HG03175 (cell line): ENCODE measurements at regions not wholly inside any gene's neighbourhood (a gene's known extent, or its start where the extent isn't known, plus 50 kb on each side); places are given as distances from the start of the nearest gene placed in this dataset.
"Not testable (repeated sequence)": the region's sequence is repeated elsewhere in the genome, so short reads cannot be mapped to it uniquely, and the experiment has no call there.

Experiments
- ATAC-seq: cut with Tn5 transposase; IDR thresholded peaks from one replicate; pipeline ENCODE4 v1.9.1; 2021; ENCODE audit warnings: mild to moderate bottlenecking, moderate library complexity; ENCODE audit not compliant: unreplicated experiment

DNA sequence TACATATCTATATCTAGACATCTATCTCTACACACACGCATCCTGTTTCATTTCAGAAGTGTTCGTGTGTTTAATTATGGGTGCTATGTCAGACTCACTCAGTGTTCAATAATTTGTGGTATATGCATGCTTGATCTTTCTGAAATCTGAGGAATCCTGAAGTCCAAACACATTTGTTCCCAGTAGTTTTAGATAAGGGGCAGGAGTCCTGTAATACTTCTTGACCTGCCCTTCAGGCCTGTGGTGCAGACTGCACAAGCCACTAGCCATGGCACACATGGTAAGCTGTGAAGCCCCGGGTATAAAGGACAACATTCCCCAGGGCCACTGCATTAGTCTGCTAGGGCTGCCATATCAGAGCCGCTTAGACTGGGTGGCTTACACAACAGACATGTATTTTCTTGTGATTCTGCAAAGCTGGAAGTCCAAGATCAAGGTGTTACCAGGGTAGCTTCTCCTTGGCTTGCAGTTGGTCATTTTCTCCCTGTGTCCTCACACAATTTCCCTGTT is 267.2 kb downstream of the RHOU start:
- ATAC-seq = no peak

DNA sequence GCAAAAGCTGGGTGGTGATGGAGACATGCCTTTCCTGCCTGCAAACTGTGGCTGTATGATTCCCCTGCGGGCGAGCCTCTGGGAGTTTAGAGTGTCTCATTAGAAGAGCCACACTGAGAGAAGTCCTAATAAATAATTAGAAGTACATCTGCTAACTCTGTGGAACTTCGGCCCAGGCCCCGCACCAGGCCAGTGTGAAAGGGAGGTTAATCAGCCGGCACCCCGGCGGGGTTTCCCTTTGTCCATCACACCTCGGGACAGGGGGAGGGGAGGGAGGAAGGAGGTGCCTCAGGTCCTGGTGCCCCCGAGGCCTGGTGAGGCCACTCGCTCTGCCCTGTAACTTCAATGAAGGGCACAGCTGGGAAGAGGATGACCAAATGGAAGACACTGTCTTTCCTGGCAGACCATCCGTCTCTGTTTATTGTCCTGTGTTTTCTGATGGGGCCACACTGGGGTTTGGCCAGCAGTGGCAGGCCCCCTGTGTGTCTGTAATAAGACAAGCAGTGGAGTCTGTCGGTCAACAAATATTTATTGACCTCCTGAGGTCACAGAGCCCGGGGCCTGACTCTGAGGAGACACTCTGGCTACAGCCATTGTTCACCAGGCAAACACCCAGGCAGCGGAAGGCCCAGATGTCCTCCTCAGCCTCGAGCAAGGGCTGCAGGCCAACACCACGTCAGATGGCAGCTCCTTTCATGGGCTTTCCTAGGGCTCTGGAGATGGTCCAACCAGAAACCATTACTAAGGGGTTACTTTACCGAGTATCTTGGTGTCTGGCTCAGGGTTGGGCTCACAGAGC is 267.5 kb upstream of the RAB4A start:
- no peak for ATAC-seq

DNA sequence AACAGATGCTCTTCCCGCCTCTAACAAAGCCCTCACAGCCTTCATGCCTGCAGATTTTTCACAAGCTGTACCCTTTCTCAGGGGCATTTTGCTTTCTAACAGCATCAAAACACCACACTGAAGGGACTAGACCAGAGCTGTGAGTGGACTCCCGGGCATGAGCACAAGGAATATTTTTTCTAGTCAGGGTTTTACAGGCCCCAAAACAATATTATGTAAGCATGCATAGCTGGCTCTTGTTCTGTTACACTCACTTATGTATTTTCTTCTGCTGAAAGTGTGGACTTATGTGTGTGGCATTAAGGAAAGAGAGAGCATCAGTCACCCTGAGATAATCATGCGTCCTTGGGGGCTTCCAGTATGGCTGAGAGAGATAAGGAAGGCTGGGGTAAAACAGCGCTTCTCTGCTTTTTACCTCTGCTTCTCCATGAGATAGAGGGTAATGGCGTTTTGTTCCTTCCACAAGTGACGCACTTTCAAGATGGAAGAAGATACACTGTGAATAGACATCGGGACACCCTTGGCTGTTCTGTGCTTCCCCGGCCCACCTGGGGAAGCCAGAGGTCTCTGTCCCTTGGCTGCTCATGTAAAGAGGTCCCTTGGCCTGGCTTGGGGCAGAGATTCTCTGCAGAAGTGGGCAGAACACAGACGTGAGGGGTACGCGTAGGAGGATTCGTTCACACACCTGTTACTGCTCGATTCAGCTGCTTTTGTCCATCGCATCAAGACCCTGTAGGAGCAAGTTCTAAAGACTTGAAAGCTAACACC is 266.7 kb upstream of the RAB4A start:
- ATAC-seq = no peak

DNA sequence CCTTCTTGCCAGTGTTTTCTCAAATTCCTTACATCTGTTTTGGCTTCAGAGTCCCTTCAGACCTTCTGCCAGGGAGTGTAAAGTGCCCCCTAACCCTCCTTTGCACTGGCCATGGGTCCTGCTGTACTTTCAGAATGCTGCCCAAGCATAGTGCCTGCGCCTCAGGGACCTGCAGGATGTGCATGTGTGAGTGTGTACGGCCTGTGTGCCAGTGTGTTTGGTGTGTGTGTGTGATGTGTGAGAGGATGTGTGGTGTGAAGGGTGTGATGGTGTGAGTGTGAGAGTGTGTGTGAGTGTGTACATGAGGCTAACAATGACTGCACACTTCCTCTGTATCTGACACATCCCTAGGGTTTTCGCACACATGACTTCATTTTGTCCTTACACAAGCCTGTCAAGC is 265.8 kb upstream of the RAB4A start:
- ATAC-seq = no peak

DNA sequence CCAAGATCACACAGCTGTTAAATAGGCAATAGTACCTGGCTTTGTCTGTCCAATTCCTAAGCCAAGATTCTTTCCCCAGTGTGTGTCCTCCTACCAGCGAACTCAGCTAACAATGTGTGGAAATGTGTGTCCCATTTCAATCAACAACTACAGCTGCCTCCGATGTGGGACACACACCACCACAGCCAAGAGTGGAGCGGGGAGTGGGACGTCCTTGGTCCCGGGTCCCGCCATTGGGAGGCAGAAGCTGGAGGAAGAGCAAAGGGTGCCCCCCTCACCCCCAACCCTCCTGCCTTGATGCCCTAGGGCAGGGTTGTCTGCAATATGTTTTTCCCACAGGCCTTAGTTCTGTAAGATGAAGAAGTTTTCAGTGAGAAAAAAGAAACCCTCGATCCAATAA is 265.4 kb upstream of the RAB4A start:
- ATAC-seq = no peak

DNA sequence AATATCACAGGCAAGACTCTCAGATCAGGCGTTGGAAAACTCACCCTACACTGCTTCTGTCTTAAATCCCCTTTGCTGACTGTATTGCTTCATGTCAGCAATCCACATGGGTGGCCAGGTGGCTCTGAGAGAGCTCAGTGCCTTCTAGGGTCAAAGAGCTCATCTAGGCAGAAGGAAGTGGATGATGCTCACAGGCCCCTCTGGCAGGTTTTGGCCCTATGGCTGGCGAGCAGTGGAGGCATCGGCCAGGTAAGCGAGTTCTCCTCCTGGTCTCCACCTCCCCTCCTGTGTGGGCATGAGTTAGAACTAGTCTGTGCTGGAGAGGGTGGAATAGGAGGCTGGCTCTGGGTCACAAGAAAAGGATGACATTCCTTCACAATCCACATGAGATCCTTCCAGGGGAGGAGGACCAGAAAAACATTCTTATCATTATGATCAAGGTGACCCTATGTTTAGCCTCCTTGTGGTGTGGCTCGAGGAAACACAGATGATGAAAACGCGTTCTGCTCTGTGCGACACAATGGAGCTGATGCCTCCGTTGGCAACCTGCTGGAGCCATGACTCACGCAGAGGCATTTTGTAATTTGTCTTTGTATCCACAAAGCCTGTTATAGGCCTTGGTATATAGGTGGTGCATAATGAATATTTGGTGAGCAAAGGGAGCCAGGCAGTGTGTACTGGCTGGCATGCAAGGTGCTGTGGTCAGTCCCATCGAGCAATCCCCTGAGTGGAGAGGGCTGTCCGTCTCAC is 264.6 kb upstream of the RAB4A start:
- ATAC-seq = no peak

DNA sequence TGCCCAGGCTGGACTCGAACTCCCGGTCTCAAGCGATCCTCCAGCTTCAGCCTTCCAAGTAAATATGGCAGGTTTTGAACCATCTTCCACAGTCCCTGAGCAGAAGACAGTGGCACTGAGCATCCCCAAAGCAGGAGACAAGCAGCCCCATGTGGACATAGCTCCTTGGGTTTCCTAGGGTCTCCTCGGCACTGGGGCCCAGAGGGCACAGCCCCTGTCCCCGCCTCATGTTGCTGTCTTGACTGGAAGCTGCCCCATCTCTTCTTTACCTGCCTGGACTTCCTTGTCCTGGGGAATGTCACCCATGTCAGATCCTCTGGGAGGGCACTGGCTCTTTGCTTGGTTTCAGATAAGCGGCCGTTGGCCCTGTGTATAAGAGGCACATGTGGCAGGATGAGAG is 263.7 kb upstream of the RAB4A start:
- ATAC-seq = no peak

DNA sequence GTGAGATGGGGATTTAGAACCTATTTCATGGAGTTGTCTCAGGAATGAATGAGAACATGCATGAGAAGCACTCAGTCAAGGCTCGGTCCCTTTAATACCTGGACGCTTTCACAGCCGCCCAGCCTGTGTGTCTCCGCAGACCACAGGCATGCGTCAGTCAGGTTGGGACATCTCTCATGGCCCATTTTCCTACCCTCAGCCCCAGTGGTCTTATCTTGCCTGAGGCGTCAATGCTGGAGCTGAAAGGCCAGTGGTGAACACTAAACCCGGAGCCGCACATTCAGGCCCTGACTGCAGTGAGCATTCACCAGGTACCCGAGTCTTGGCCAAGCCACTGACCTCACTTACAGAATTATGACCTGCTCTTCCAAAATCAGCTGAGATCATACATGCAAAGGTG is 263.2 kb upstream of the RAB4A start:
- ATAC-seq = no peak

DNA sequence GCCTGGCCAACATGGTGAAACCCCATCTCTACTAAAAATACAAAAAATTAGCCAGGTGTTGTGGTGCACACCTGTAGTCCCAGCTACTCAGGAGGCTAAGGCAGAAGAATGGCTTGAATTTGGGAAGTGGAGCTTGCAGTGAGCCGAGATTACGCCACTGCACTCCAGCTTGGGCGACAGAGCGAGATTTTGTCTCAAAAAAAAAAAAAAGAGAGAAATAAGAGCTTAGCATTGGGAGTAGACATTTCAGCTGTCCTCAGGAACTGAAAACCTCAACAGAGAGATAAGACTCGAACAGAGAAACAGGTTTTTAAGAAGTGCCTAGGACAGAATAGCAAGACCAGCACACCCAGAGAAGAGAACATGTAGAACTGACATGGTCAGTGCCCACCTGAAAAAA is 262.6 kb upstream of the RAB4A start:
- not testable (repeated sequence) for ATAC-seq

DNA sequence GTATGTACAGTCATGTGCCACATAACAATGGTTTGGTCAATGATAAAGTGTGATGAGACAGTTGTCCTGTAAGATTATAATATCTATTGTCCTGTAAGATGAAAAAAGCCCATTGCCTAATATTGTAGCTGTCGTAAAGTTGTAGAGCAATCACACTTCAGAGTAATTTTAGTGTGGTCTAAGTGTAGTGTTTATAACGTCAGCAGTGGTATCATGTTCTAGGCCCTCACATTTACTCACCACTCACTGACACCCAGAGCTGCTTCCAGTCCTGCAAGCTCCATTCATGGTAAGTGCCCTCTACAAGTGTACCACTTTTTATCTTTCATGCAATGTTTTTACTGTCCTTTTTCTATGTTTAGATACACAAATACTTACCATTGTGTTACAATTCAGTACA is 259.9 kb upstream of the RAB4A start:
- no peak for ATAC-seq

DNA sequence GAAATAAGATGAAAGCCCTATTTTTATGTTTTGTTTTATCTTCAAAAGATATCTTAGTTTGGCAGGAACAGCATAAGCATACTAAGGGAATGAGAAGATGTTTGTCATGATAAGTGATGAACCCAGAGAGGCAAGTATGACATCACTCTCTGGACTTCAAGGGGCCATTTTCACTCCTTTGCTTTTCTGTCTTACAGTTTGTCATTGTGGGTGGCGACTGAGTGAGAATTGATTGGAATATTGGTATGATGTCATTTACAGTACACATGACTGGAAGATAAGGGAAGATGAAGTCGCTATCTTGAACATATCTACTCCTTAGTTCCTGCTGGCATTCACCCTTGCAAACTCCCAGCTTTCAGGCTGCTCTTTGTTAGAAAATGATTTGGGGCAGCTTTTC is 258.1 kb upstream of the RAB4A start:
- ATAC-seq = no peak

DNA sequence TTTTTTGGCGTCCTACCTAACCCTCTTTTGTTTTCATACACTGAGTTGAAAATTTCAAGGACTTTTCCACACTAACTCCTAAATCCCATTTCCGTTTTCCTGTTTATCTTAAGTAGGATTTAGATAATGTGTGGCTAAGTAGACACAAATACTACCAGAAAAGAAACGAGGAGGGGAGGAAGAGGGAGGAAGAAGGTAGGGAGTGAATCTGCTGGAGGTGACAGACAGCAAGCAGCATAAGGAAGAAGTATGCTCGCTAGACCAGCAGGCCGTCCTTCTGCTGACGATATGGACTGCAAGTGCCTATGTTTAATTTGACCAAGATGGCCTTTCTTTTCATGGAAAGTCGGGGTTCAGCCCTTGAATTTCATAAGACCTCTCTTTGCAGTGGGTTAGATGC is 256.9 kb upstream of the RAB4A start:
- ATAC-seq = no peak

DNA sequence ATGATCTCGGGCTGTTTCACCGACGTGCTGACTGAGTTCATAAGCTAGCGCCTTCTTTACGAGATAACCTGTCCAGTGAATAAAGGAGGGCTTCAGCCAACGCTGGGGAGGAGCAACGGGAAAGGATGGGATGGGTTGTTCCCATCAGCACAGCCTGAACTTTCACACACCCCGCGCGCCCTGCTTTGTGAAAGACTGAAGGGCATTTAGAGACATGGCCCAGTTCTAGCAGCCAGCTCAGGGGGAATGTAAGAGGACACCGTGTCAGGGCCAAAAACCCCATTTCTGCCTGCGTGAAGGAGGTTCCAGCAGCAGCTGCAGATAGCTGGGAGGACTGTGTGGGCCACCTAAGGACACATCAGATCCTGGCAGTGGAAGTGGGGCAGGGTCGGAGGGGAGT is 255.1 kb upstream of the RAB4A start:
- no peak for ATAC-seq

DNA sequence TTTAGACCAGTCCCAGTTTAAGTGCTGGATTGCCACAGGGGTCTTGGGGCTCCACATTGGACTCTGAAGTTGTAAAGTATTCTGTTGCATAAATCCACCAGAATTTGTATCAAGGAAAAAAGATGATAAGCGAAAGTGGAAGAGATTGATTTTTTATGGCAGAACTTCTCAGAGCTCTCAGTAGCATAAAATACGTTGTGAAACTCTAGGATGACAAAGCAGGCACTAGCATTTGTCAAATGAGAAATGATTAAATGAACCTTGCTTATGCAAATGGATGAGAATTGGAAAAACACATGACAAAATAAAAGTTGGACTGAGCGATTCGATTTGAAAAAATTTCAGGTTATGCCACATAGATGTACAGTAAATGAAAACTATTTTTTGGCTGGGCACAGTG is 253.8 kb upstream of the RAB4A start:
- ATAC-seq = no peak

DNA sequence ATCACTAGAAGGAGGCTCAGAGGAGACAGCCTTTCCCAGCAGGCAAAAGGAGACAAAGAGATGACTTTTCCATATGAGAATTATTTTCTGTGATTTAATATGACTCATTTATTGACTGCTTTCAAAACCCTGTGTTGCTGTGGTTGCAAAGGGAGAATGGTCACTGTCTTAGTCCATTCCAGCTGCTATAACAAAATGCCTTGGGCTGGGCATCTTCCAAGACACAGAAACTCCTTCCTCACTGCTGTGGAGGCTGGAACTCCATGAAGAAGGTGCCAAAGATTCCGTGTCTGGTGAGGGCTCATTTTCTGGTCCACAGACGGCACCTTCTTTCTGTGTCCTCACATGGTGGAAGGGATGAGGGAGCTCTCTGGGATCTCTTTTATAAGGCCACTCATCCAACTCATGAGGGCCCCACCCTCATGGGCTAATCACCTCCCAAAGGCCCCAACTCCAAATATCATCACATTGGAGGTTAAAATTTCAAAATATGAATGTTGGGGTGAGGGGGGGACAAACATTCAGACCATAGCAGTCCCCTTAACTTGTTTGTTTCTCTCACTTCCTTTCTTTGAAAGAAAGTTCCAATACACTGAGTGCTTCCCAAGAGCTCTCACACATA is 252.1 kb upstream of the RAB4A start:
- ATAC-seq = no peak

DNA sequence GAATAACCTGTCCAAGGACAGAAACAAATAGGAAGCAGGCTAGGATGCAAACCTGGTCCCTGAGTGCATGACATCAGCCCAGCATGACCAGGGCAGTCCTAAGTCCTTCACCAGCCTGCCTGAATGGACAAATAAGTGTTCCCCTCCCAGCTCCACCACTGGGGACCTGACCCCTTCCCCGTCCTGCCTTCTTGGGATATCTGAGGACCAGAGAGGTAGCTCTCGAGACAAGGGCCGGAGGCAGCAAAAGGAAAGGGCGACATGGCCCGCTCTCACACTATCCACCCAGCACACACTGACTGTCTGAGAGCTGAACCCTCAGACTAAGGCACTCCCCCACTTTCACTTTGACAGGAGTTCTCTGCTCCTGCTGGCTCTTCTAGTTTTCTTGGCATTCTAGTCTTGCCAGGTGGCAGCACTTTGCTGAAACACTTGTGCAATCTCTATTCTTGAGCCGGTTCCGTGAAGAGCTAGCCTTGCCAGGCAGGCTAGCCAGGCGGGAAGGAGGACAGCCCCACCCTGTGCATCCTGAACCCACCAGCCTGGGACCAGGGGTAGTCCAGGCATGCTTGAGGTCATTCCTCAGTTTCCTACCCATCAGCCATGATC is 251.1 kb upstream of the RAB4A start:
- ATAC-seq = no peak

DNA sequence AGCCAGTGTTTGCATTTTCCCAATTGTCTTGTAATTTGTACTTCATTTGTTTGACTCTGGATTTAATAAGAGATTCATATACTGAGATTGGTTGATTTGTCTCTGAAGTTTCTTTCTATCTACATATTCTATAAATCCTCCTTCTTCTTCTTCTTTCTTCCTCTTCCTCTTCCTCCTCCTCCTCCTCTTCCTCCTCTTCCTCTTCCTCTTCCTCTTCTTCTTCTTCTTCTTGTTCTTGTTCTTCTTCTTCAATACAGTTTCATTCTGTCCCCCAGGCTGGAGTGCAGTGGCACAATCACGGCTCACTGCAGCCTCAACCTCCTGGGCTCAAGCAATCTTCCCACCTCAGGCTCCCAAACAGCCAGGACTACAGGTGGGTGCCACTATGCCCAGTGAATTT is 249.9 kb upstream of the RAB4A start:
- ATAC-seq = not testable (repeated sequence)

DNA sequence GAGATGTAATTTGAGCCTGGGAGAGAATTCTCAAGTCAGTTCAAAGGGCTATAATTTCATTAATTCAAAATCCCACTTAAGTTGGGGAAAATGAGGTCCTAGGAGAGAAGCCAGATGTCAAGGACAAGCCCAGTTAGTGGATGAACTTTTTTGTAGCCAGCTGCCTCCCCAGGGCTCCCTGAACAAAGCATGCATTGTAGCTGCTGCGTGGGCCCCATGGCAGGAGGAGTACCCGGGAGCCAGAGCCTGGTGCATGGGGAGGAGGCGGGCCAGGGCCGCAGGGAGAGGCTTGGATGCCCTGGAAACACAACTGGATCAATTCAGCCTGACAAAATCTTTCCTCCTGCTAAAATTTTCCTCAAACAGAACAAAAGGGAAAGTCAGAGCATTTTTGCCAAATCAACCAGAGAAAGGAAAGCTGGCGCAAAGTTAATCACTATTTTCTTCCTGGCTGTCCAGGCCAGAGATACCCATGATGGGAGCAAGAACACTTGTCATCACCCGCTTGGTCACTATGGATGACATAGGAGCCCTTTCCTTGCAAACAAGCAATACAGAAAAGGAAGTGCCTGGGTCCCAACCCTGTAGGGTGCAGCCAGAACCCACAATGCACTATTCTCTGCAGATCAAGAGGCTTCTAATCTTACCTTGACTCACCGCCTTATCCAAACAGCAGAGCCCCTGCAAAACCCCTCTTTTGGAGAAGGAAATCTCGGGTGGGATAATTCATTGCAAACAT is 248.1 kb upstream of the RAB4A start:
- ATAC-seq = no peak

DNA sequence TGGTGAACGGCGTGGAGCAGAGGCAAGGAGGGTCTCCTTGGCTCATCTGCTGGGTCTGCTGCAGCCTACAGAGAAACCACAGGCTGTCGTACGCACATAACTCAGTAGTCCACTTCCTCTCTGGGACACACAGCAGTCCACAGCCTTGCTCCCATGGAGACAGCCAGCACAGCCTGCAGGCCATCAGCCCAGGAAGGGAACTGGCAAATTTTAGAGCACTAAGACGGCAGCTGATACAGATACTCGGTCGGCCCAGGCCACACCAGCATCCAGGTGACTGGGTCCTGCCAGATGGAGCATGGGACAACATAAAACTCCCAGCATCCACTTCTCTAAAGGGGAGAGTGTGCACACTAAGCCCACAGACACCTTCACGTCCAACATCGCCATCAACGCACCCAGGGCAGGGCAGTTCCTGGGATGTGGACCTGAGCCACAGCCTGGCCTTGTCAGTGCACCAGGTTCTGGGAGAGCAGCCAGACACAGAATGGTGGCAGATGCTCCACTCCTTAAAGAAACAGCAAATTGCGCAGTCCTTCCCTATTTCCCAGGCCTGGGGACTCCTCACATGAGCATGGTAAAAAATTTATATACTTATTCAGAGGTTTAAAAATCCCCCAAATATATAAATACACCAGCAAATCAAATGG is 247.1 kb upstream of the RAB4A start:
- ATAC-seq = no peak
